ENCODE measurements at regions not wholly inside any gene's neighbourhood (a gene's known extent, or its start where the extent isn't known, plus 50 kb on each side); places are given as distances from the start of the nearest gene placed in this dataset.

DNA sequence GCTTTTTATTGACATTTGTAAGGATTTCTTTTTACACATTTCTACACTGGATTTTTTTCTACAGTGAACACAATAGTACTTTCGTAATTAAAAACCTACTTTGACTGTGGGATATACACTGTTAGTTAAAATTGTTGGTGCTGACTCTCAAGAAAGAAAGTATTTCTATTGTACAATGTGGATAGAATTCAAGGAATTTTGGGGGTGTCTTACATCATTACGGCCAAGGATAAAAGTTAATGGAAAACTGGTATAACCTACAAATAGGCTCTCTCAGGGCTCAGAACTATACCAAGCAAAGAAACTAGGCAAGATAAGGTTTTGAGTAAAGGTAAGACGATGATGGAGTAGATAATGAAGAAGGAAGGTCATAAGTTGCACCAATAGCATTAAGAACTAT is 198.4 kb upstream of the PARD3B start:
- ChIA-PET CTCF (no interaction called here), RAD21 (ENCODE audit: low non-redundant PET in 1 of 2, low total read pairs in 2 of 2, uncharacterized antibody in 2 of 2, unreplicated experiment in 2 of 2) (no interaction called here), POLR2A (no interaction called here)
- no TSS peak for BruUV-seq (replicated peaks)
- no peaks in the 10 kb centered on the region for H4K20me1 ChIP-seq (ENCODE audit: insufficient read depth)
- H3K4me3 ChIP-seq (replicated peaks in 1 of 2; ENCODE audit: low read depth in 1 of 2, low read length in 2 of 2), result no peak overlapping the region
- no peaks in the 10 kb centered on the region for H3K79me2 ChIP-seq (ENCODE audit: insufficient read depth, low read length)
- no peak overlapping the region for H3K27ac ChIP-seq (ENCODE audit: low read depth, low read length)
- H2AFZ ChIP-seq (ENCODE audit: low read depth, low read length, poor library complexity, severe bottlenecking), result no peak overlapping the region
- no peaks in the 10 kb centered on the region for H3K4me1 ChIP-seq (ENCODE audit: control insufficient read depth in 1 of 2, insufficient read depth in 2 of 2, low read length in 2 of 2)
- H3K27me3 ChIP-seq (ENCODE audit: insufficient read depth, low read length), result no peaks in the 10 kb centered on the region
- H3K9ac ChIP-seq (ENCODE audit: low read length), result no peak overlapping the region
- ATAC-seq (no peak), DNase-seq (ENCODE audit: low read depth, low spot score) (no peak)
- intact Hi-C loops (cut with micrococcal nuclease), result no loop called here
- H3K9me3 ChIP-seq (ENCODE audit: control insufficient read depth in 1 of 2, insufficient read depth in 1 of 2, low read depth in 1 of 2, low read length in 2 of 2), result no peaks in the 10 kb centered on the region
- H3K4me2 ChIP-seq (ENCODE audit: low read length), result no peak overlapping the region
- no peaks in the 10 kb centered on the region for H3K9me2 ChIP-seq (ENCODE audit: insufficient read depth)
- no peaks in the 10 kb centered on the region for H3K36me3 ChIP-seq (ENCODE audit: control insufficient read depth in 1 of 2, insufficient read depth in 2 of 2, low read length in 2 of 2)
- TF ChIP-seq CEBPB (IDR thresholded peaks at IDR 0.05; ENCODE audit: low read depth), result no peak
- TF ChIP-seq EZH2phosphoT487 (IDR thresholded peaks at IDR 0.05; ENCODE audit: borderline replicate concordance), result no peak
- no peak for TF ChIP-seq POLR2AphosphoS5 (IDR thresholded peaks at IDR 0.05; ENCODE audit: low read depth, low read length)
- no peak for TF ChIP-seq RAD21 (IDR thresholded peaks at IDR 0.05; ENCODE audit: low read depth)
- no peak for TF ChIP-seq TCF7L2 (IDR thresholded peaks at IDR 0.05; ENCODE audit: borderline replicate concordance, extremely low read depth, insufficient read depth, insufficient read length)
- TF ChIP-seq, protein P1, sequence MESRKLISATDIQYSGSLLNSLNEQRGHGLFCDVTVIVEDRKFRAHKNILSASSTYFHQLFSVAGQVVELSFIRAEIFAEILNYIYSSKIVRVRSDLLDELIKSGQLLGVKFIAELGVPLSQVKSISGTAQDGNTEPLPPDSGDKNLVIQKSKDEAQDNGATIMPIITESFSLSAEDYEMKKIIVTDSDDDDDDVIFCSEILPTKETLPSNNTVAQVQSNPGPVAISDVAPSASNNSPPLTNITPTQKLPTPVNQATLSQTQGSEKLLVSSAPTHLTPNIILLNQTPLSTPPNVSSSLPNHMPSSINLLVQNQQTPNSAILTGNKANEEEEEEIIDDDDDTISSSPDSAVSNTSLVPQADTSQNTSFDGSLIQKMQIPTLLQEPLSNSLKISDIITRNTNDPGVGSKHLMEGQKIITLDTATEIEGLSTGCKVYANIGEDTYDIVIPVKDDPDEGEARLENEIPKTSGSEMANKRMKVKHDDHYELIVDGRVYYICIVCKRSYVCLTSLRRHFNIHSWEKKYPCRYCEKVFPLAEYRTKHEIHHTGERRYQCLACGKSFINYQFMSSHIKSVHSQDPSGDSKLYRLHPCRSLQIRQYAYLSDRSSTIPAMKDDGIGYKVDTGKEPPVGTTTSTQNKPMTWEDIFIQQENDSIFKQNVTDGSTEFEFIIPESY (IDR thresholded peaks at IDR 0.05; ENCODE audit: extremely low read depth, insufficient replicate concordance, low read length), result no peak
- no peak for TF ChIP-seq EGR1 (IDR thresholded peaks at IDR 0.05; ENCODE audit: low read depth)
- TF ChIP-seq FOSL1 (IDR thresholded peaks at IDR 0.05; ENCODE audit: low read depth), result no peak
- no peak for TF ChIP-seq ELF1 (IDR thresholded peaks at IDR 0.05; ENCODE audit: borderline replicate concordance, low read depth)
- no peak for TF ChIP-seq SIN3A (IDR thresholded peaks at IDR 0.05; ENCODE audit: low read depth)
- TF ChIP-seq, protein P2, sequence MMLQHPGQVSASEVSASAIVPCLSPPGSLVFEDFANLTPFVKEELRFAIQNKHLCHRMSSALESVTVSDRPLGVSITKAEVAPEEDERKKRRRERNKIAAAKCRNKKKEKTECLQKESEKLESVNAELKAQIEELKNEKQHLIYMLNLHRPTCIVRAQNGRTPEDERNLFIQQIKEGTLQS (IDR thresholded peaks at IDR 0.05), result no peak
- no peak for TF ChIP-seq JUND (IDR thresholded peaks at IDR 0.05)
- TF ChIP-seq, protein P3, sequence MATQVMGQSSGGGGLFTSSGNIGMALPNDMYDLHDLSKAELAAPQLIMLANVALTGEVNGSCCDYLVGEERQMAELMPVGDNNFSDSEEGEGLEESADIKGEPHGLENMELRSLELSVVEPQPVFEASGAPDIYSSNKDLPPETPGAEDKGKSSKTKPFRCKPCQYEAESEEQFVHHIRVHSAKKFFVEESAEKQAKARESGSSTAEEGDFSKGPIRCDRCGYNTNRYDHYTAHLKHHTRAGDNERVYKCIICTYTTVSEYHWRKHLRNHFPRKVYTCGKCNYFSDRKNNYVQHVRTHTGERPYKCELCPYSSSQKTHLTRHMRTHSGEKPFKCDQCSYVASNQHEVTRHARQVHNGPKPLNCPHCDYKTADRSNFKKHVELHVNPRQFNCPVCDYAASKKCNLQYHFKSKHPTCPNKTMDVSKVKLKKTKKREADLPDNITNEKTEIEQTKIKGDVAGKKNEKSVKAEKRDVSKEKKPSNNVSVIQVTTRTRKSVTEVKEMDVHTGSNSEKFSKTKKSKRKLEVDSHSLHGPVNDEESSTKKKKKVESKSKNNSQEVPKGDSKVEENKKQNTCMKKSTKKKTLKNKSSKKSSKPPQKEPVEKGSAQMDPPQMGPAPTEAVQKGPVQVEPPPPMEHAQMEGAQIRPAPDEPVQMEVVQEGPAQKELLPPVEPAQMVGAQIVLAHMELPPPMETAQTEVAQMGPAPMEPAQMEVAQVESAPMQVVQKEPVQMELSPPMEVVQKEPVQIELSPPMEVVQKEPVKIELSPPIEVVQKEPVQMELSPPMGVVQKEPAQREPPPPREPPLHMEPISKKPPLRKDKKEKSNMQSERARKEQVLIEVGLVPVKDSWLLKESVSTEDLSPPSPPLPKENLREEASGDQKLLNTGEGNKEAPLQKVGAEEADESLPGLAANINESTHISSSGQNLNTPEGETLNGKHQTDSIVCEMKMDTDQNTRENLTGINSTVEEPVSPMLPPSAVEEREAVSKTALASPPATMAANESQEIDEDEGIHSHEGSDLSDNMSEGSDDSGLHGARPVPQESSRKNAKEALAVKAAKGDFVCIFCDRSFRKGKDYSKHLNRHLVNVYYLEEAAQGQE (IDR thresholded peaks at IDR 0.05; ENCODE audit: low read depth), result no peak
- TF ChIP-seq EZH2 (IDR thresholded peaks at IDR 0.05), result no peak
- no peak for TF ChIP-seq ZNF274 (IDR thresholded peaks at IDR 0.05; ENCODE audit: low read depth, low read length)
- TF ChIP-seq, protein P4, sequence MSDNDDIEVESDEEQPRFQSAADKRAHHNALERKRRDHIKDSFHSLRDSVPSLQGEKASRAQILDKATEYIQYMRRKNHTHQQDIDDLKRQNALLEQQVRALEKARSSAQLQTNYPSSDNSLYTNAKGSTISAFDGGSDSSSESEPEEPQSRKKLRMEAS (IDR thresholded peaks at IDR 0.05), result no peak
- no peak for TF ChIP-seq ZFX (IDR thresholded peaks at IDR 0.05)
- TF ChIP-seq, protein P5, sequence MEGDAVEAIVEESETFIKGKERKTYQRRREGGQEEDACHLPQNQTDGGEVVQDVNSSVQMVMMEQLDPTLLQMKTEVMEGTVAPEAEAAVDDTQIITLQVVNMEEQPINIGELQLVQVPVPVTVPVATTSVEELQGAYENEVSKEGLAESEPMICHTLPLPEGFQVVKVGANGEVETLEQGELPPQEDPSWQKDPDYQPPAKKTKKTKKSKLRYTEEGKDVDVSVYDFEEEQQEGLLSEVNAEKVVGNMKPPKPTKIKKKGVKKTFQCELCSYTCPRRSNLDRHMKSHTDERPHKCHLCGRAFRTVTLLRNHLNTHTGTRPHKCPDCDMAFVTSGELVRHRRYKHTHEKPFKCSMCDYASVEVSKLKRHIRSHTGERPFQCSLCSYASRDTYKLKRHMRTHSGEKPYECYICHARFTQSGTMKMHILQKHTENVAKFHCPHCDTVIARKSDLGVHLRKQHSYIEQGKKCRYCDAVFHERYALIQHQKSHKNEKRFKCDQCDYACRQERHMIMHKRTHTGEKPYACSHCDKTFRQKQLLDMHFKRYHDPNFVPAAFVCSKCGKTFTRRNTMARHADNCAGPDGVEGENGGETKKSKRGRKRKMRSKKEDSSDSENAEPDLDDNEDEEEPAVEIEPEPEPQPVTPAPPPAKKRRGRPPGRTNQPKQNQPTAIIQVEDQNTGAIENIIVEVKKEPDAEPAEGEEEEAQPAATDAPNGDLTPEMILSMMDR (IDR thresholded peaks at IDR 0.05 in 2 of 3, conservative IDR thresholded peaks at IDR 0.05 in 1 of 3; ENCODE audit: borderline replicate concordance in 1 of 3, insufficient read depth in 1 of 3, low read depth in 2 of 3, low read length in 2 of 3), result no peak
- no peak for TF ChIP-seq CBX3 (IDR thresholded peaks at IDR 0.05; ENCODE audit: low read depth)
- no peak for TF ChIP-seq POLR2A (IDR thresholded peaks at IDR 0.05; ENCODE audit: borderline replicate concordance, extremely low read depth, insufficient read depth, insufficient read length)
